ENCODE measurements at regions not wholly inside any gene's neighbourhood (a gene's known extent, or its start where the extent isn't known, plus 50 kb on each side); places are given as distances from the start of the nearest gene placed in this dataset.

- Histone ChIP-seq H3K4me1 (no peaks in the 10 kb centered on the region), H3K9me3 (no peaks in the 10 kb centered on the region), H3K4me3 (no peak overlapping the region), H3K27me3 (no peaks in the 10 kb centered on the region), H3K27ac (no peak overlapping the region), H3K36me3 (no peaks in the 10 kb centered on the region)
- WGBS, 2 donors, result 25 to 51% methylated on average over 3 of the region's 3 CpGs
- intact Hi-C loops (cut with DNase I), result no loop called here
- no peak for DNase-seq
- TF ChIP-seq CTCF (IDR thresholded peaks at IDR 0.05) (no peak), POLR2A (IDR thresholded peaks at IDR 0.05) (no peak)
These were observed 209.3 kb upstream of the PPP2R3A start for GRCh38 chr3:135756106-135756668.

GRCh38 chr3:135757421-135757820, 208.1 kb upstream of the PPP2R3A start:
- Histone ChIP-seq H3K27ac (no peak overlapping the region), H3K4me3 (no peak overlapping the region), H3K4me1 (no peaks in the 10 kb centered on the region), H3K27me3 (no peaks in the 10 kb centered on the region), H3K36me3 (no peaks in the 10 kb centered on the region), H3K9me3 (no peaks in the 10 kb centered on the region)
- no peak for DNase-seq
- TF ChIP-seq POLR2A (IDR thresholded peaks at IDR 0.05) (no peak), CTCF (IDR thresholded peaks at IDR 0.05) (no peak)
- 42 to 56% methylated on average over 4 of the region's 4 CpGs for WGBS, 2 donors
- intact Hi-C loops (cut with DNase I), result no loop called here

GRCh38 chr3:135758961-135759360, 206.6 kb upstream of the PPP2R3A start:
- Histone ChIP-seq H3K4me1 (no peaks in the 10 kb centered on the region), H3K27ac (no peak overlapping the region), H3K36me3 (no peaks in the 10 kb centered on the region), H3K9me3 (no peaks in the 10 kb centered on the region), H3K4me3 (no peak overlapping the region), H3K27me3 (peaks cover 0 to 4% (median 0%) of the 10 kb centered on the region in 4 donors)
- DNase-seq, result no peak
- TF ChIP-seq CTCF (IDR thresholded peaks at IDR 0.05) (no peak), POLR2A (IDR thresholded peaks at IDR 0.05) (no peak)
- WGBS, 2 donors, result 92 to 100% methylated on average over 1 of the region's 1 CpG
- intact Hi-C loops (cut with DNase I), result no loop called here

GRCh38 chr3:135759651-135760050, 205.9 kb upstream of the PPP2R3A start:
- H3K9me3 ChIP-seq, result no peaks in the 10 kb centered on the region
- TF ChIP-seq CTCF (IDR thresholded peaks at IDR 0.05) (no peak), POLR2A (IDR thresholded peaks at IDR 0.05) (no peak)
- DNase-seq, result no peak
- H3K4me3 ChIP-seq, result no peak overlapping the region
- H3K36me3 ChIP-seq, result no peaks in the 10 kb centered on the region
- intact Hi-C loops (cut with DNase I), result no loop called here
- H3K27ac ChIP-seq, result no peak overlapping the region
- 81 to 91% methylated on average over 1 to 3 of the region's 3 CpGs for WGBS, 2 donors
- peaks cover 0 to 4% (median 0%) of the 10 kb centered on the region in 4 donors for H3K27me3 ChIP-seq
- no peaks in the 10 kb centered on the region for H3K4me1 ChIP-seq

- no peaks in the 10 kb centered on the region for H3K36me3 ChIP-seq
- H3K4me3 ChIP-seq, result no peak overlapping the region
- DNase-seq, result no peak
- TF ChIP-seq POLR2A (IDR thresholded peaks at IDR 0.05), result no peak
- peaks cover 0 to 4% (median 0%) of the 10 kb centered on the region in 4 donors for H3K27me3 ChIP-seq
- H3K9me3 ChIP-seq, result no peaks in the 10 kb centered on the region
- H3K27ac ChIP-seq, result no peak overlapping the region
- no peaks in the 10 kb centered on the region for H3K4me1 ChIP-seq
- 55 to 82% methylated on average over 3 of the region's 3 CpGs for WGBS, 2 donors
- intact Hi-C loops (cut with DNase I), result no loop called here
These were observed 204.9 kb upstream of the PPP2R3A start for GRCh38 chr3:135760581-135760980.
